K562 (cell line): ENCODE measurements at regions not wholly inside any gene's neighbourhood (a gene's known extent, or its start where the extent isn't known, plus 50 kb on each side); places are given as distances from the start of the nearest gene placed in this dataset.

Experiments
- ADNP ChIP-seq: fragments of 200-800 bp; sonication (Bioruptor generic); IDR thresholded peaks from 2 replicates; pipeline ENCODE4 v1.6.1; 2016; ENCODE audit warnings: missing genetic modification characterization, missing compliant biosample characterization
- BACH1 ChIP-seq: fragments of 200-800 bp; sonication (Bioruptor generic); IDR thresholded peaks from 2 replicates; pipeline ENCODE4 v1.6.1; 2016; ENCODE audit warnings: missing genetic modification characterization, missing compliant biosample characterization
- CHAMP1 ChIP-seq: fragments of 450-650 bp; IDR thresholded peaks from 2 replicates; pipeline ENCODE4 v1.6.1; 2016; ENCODE audit warnings: mild to moderate bottlenecking
- CHD4 ChIP-seq: fragments of 200-600 bp; sonication (generic); IDR thresholded peaks from 3 replicates; pipeline ENCODE4 v1.6.1; 2012; ENCODE audit warnings: low read depth, mild to moderate bottlenecking, mixed read lengths, low read length, inconsistent platforms; ENCODE audit not compliant: insufficient read depth, insufficient replicate concordance, poor library complexity, severe bottlenecking
- DNMT1 ChIP-seq: fragments of 450-650 bp; IDR thresholded peaks from 2 replicates; pipeline ENCODE4 v1.6.1; 2016; ENCODE audit warnings: antibody characterized with exemption, mild to moderate bottlenecking
- ELF4 ChIP-seq: fragments of 450-650 bp; formaldehyde crosslinking; IDR thresholded peaks from 2 replicates; pipeline ENCODE4 v1.4.0; 2022; ENCODE audit warnings: missing genetic modification characterization
- EP300 ChIP-seq: IDR thresholded peaks from 2 replicates; pipeline ENCODE4 v1.6.1; 2012; ENCODE audit warnings: low read length, improper control_type of control experiment
- ETV6 ChIP-seq, 3 experiments: fragments of 150-350 bp in 1 of 3; sonication (generic) in 1 of 3; formaldehyde crosslinking in 1 of 3; IDR thresholded peaks; 2 replicates each; pipeline versions ENCODE4 v1.6.1 to v1.8.0; 2014 to 2022; ENCODE audit warnings: borderline replicate concordance in 2 of 3, low read depth in 2 of 3, antibody characterized with exemption in 1 of 3, low read length in 1 of 3, mild to moderate bottlenecking in 1 of 3, missing genetic modification reagents in 1 of 3
- FOXK2 ChIP-seq, 2 experiments: fragments of 450-650 bp; IDR thresholded peaks in 1 of 2; conservative IDR thresholded peaks in 1 of 2; 2 replicates each; pipeline ENCODE4 v1.6.1; 2016; ENCODE audit warnings: low read depth in 2 of 2, mild to moderate bottlenecking in 1 of 2
- HDAC1 ChIP-seq, 2 experiments: fragments of 450-650 bp; IDR thresholded peaks; 2 replicates each; pipeline ENCODE4 v1.6.1; 2016 to 2017; ENCODE audit warnings: inconsistent platforms in 1 of 2, mild to moderate bottlenecking in 1 of 2, moderate library complexity in 1 of 2
- IFI16 ChIP-seq: fragments of 250-450 bp; sonication (Bioruptor Pico); IDR thresholded peaks from 2 replicates; pipeline ENCODE4 v2.1.2; 2022; ENCODE audit warnings: mild to moderate bottlenecking, inconsistent platforms
- KAT7 ChIP-seq: sonication (generic); formaldehyde crosslinking; IDR thresholded peaks from 2 replicates; pipeline ENCODE4 v1.8.0; 2022; ENCODE audit warnings: missing genetic modification reagents, mild to moderate bottlenecking, borderline replicate concordance
- MEIS2 ChIP-seq: fragments of 450-650 bp; IDR thresholded peaks from 2 replicates; pipeline ENCODE4 v1.6.1; 2014; ENCODE audit warnings: mild to moderate bottlenecking; ENCODE audit not compliant: partially characterized antibody
- NCOA4 ChIP-seq: fragments of 450-650 bp; IDR thresholded peaks from 2 replicates; pipeline ENCODE4 v1.6.1; 2018; ENCODE audit warnings: mild to moderate bottlenecking; ENCODE audit not compliant: partially characterized antibody
- NR1H2 ChIP-seq: sonication (generic); formaldehyde crosslinking; IDR thresholded peaks from 2 replicates; pipeline ENCODE4 v1.4.0; 2020; ENCODE audit warnings: mild to moderate bottlenecking, missing genetic modification reagents
- SIN3A ChIP-seq, 2 experiments: fragments of 150-350 bp in 1 of 2; IDR thresholded peaks; 2 replicates each; pipeline ENCODE4 v1.6.1; 2011 to 2016; ENCODE audit warnings: borderline replicate concordance in 2 of 2, low read depth in 2 of 2, low read length in 2 of 2, mild to moderate bottlenecking in 2 of 2, moderate library complexity in 2 of 2; ENCODE audit not compliant: control insufficient read depth in 1 of 2
- ZBTB11 ChIP-seq, 3 experiments: fragments of 200-800 bp in 1 of 3; fragments of 250-450 bp in 1 of 3; fragments of 450-650 bp in 1 of 3; sonication (Bioruptor Pico) in 1 of 3; sonication (Bioruptor generic) in 1 of 3; formaldehyde crosslinking in 1 of 3; IDR thresholded peaks; 2 replicates each; pipeline versions ENCODE4 v1.6.1 to v1.8.0; 2016 to 2022; ENCODE audit warnings: mild to moderate bottlenecking in 2 of 3, missing genetic modification characterization in 2 of 3, missing compliant biosample characterization in 1 of 3, moderate library complexity in 1 of 3
- ZBTB34 ChIP-seq: fragments of 250-450 bp; sonication (Bioruptor Pico); IDR thresholded peaks from 2 replicates; pipeline ENCODE4 v1.8.0; 2021; ENCODE audit warnings: mild to moderate bottlenecking, moderate library complexity

- TF ChIP-seq CHAMP1, result no peak
- TF ChIP-seq FOXK2 (conservative IDR thresholded peaks at IDR 0.05 in 1 of 2, IDR thresholded peaks at IDR 0.05 in 1 of 2; ENCODE audit: low read depth in 2 of 2), result no peak
- TF ChIP-seq NR1H2, result no peak
- TF ChIP-seq BACH1, result no peak
- TF ChIP-seq KAT7, result no peak
- no peak for TF ChIP-seq NCOA4
- no peak for TF ChIP-seq CHD4
- TF ChIP-seq ZBTB11 (CRISPR knock-in tag; IDR thresholded peaks at IDR 0.05), result peak in 1 of 3 experiments; percentile 74; a peak in 1 of 6 replicates
- TF ChIP-seq DNMT1, result no peak
- peak; percentile 54 for TF ChIP-seq EP300
- no peak for TF ChIP-seq IFI16 (CRISPR knock-in tag)
- TF ChIP-seq HDAC1 (IDR thresholded peaks at IDR 0.05), result no peak
- no peak for TF ChIP-seq ETV6 (IDR thresholded peaks at IDR 0.05; ENCODE audit: borderline replicate concordance in 1 of 2, low read depth in 2 of 2, low read length in 1 of 2)
- no peak for TF ChIP-seq ETV6 (CRISPR knock-in tag; IDR thresholded peaks at IDR 0.05; ENCODE audit: borderline replicate concordance)
- TF ChIP-seq MEIS2, result no peak
- TF ChIP-seq ADNP, result no peak
- TF ChIP-seq SIN3A (IDR thresholded peaks at IDR 0.05; ENCODE audit: borderline replicate concordance in 2 of 2, control insufficient read depth in 1 of 2, low read depth in 2 of 2, low read length in 2 of 2), result no peak
- TF ChIP-seq ELF4 (CRISPR knock-in tag), result 0 out of 2 replicates have a peak, but pooled peaks have one; percentile 10
- no peak for TF ChIP-seq ZBTB34
These were observed 69.9 kb upstream of the WDR1 start (continued) for GRCh38 chr4:10186228-10187214.
